B cell (primary cell): ENCODE measurements at regions not wholly inside any gene's neighbourhood (a gene's known extent, or its start where the extent isn't known, plus 50 kb on each side); places are given as distances from the start of the nearest gene placed in this dataset.

Experiments used
- ATAC-seq: fragments of 200-7000 bp; cut with Tn5 transposase; one replicate; pipeline ENCODE4 v1.10.0; 2021; ENCODE audit warnings: low read depth, mild to moderate bottlenecking, moderate number of reproducible peaks, moderate library complexity
- CTCF ChIA-PET: fragments of 350-600 bp; sonication (Branson Sonifier 250); formaldehyde crosslinking; loops from one replicate; lab custom pipeline; 2021; ENCODE audit warnings: antibody characterized with exemption, inconsistent platforms; lab: Charles Lee
- POLR2A ChIA-PET: fragments of 350-600 bp; sonication (Branson Sonifier 250); formaldehyde crosslinking; loops from one replicate; lab custom pipeline; 2021; ENCODE audit warnings: antibody characterized with exemption; lab: Charles Lee
- DNase-seq: peaks from one replicate; pipeline ENCODE4 v3.0.0; 2013
- H2AFZ ChIP-seq: 2 replicates; pipeline ENCODE4 v1.6.1; 2012; ENCODE audit warnings: mild to moderate bottlenecking, low read depth, low read length; ENCODE audit not compliant: insufficient read depth, poor library complexity, severe bottlenecking
- H3K27ac ChIP-seq, 2 donors: 1 replicate in 1 of 2; 2 replicates in 1 of 2; pipeline ENCODE4 v1.5.1; 2012 to 2013; ENCODE audit warnings: low read length in 2 of 2, mild to moderate bottlenecking in 2 of 2, moderate library complexity in 1 of 2
- H3K27me3 ChIP-seq, 4 experiments: fragments of 200-600 bp in 1 of 4; sonication (generic) in 1 of 4; replicated peaks in 1 of 4; 1 replicate in 2 of 4; 2 replicates in 2 of 4; pipeline versions ENCODE4 v1.6.1 to v1.7.0; 2013 to 2016; ENCODE audit warnings: low read length in 3 of 4, mild to moderate bottlenecking in 2 of 4, mixed read lengths in 1 of 4, moderate library complexity in 1 of 4; ENCODE audit not compliant: insufficient read depth in 4 of 4, control insufficient read depth in 3 of 4; ENCODE audit errors: control extremely low read depth in 1 of 4
- H3K36me3 ChIP-seq, 2 experiments: replicated peaks in 1 of 2; 1 replicate in 1 of 2; 2 replicates in 1 of 2; pipeline versions ENCODE4 v1.6.1 to v1.7.1; 2013; ENCODE audit warnings: low read length in 1 of 2; ENCODE audit not compliant: insufficient read depth in 2 of 2, control insufficient read depth in 1 of 2; ENCODE audit errors: control extremely low read depth in 1 of 2, extremely low read depth in 1 of 2
- H3K4me1 ChIP-seq, 2 donors: fragments of 200-600 bp in 1 of 2; sonication (generic) in 1 of 2; 1 replicate in 1 of 2; 2 replicates in 1 of 2; pipeline versions ENCODE4 v1.5.1 to v1.6.1; 2013 to 2017; ENCODE audit warnings: low read length in 2 of 2; ENCODE audit not compliant: control insufficient read depth in 2 of 2, insufficient read depth in 2 of 2
- H3K4me2 ChIP-seq: replicated peaks from 2 replicates; pipeline ENCODE3; 2012; ENCODE audit warnings: mild to moderate bottlenecking, low read depth, low read length; ENCODE audit not compliant: poor library complexity, severe bottlenecking
- H3K4me3 ChIP-seq, 5 experiments: fragments of 200-600 bp in 1 of 5; sonication (generic) in 1 of 5; 1 replicate in 3 of 5; 2 replicates in 2 of 5; pipeline versions ENCODE4 v1.5.1 to v1.7.0; 2011 to 2016; ENCODE audit warnings: low read length in 4 of 5, mild to moderate bottlenecking in 4 of 5, low read depth in 2 of 5, control low read depth in 1 of 5, moderate library complexity in 1 of 5; ENCODE audit not compliant: insufficient read depth in 1 of 5; ENCODE audit errors: control extremely low read depth in 1 of 5, extremely low read depth in 1 of 5
- H3K79me2 ChIP-seq: fragments of 200-600 bp; sonication (generic); one replicate; pipeline ENCODE4 v1.6.0; 2016; ENCODE audit warnings: low read length; ENCODE audit not compliant: control insufficient read depth, insufficient read depth
- H3K9ac ChIP-seq: fragments of 200-600 bp; sonication (generic); 2 replicates; pipeline ENCODE4 v1.6.1; 2017; ENCODE audit warnings: mild to moderate bottlenecking, low read length, moderate library complexity
- H3K9me3 ChIP-seq, 3 donors: one replicate each; pipeline versions ENCODE4 v1.6.1 to v1.7.1; 2013; ENCODE audit warnings: low read length in 2 of 3; ENCODE audit not compliant: control insufficient read depth in 2 of 3, insufficient read depth in 1 of 3; ENCODE audit errors: control extremely low read depth in 1 of 3
- H4K20me1 ChIP-seq: 2 replicates; pipeline ENCODE4 v1.6.0; 2012; ENCODE audit warnings: mild to moderate bottlenecking, low read length; ENCODE audit not compliant: insufficient read depth, control insufficient read depth, poor library complexity, severe bottlenecking
- H3K27ac Mint-ChIP-seq: one replicate; pipeline ENCODE4 v1.8.0; 2021; ENCODE audit warnings: mixed read lengths
- H3K27me3 Mint-ChIP-seq: one replicate; pipeline ENCODE4 v1.8.0; 2021; ENCODE audit warnings: mixed read lengths
- H3K4me1 Mint-ChIP-seq: one replicate; pipeline ENCODE4 v1.8.0; 2021; ENCODE audit warnings: mixed read lengths
- H3K4me3 Mint-ChIP-seq: one replicate; pipeline ENCODE4 v1.8.0; 2021; ENCODE audit warnings: mixed read lengths
- H3K9me3 Mint-ChIP-seq: one replicate; pipeline ENCODE4 v1.8.0; 2022; ENCODE audit warnings: mixed read lengths; ENCODE audit not compliant: insufficient read depth
- EZH2 ChIP-seq: IDR thresholded peaks from 2 replicates; pipeline ENCODE4 v1.6.1; 2012; ENCODE audit warnings: borderline replicate concordance, low read depth, mild to moderate bottlenecking, moderate library complexity, low read length; ENCODE audit not compliant: insufficient read depth, poor library complexity, severe bottlenecking
- WGBS: methylation state at CpG from one replicate; pipeline ENCODE4 v1.1.5; 2013; ENCODE audit warnings: missing lambda C conversion rate; ENCODE audit not compliant: insufficient coverage; 5-methylcytosine and 5-hydroxymethylcytosine counted together
- intact Hi-C: fragments of 100-400 bp; cut with micrococcal nuclease; formaldehyde crosslinking; loops from one replicate; pipeline ENCODE4 v1.10.0; 2022
- TF ChIP-seq, protein P1 (sequence below): fragments of 200-600 bp; IDR thresholded peaks from one replicate; pipeline ENCODE4 v1.8.0; 2022; ENCODE audit warnings: antibody characterized with exemption, mild to moderate bottlenecking

DNA sequence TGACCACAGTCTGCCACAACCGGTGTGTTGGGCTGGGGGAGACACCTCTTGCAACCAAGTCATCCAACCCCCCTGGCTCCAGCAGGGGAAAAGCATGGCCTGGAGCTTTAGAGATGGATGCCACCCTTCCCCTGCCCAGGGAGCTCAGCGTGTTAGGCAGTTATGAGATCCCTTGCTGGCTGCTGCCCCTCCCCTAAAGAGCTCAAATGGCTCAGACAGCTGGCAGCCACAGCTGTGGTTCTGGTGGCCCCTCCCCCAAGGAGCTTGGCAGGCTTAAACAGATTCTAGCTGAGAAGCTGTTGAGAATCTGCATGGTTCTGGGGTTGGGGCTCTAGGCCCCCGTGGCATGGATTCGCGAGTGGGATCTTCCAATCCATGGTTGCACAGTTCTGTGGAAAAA, 64.7 kb downstream of the TEX51 start:
- H4K20me1 ChIP-seq, result no peaks in the 10 kb centered on the region
- peaks cover 0 to 6% (median 0%) of the 10 kb centered on the region in 4 experiments for H3K27me3 ChIP-seq
- no peaks in the 10 kb centered on the region for H3K4me1 Mint-ChIP-seq
- POLR2A ChIA-PET, result no interaction called here
- TF ChIP-seq, protein P1, sequence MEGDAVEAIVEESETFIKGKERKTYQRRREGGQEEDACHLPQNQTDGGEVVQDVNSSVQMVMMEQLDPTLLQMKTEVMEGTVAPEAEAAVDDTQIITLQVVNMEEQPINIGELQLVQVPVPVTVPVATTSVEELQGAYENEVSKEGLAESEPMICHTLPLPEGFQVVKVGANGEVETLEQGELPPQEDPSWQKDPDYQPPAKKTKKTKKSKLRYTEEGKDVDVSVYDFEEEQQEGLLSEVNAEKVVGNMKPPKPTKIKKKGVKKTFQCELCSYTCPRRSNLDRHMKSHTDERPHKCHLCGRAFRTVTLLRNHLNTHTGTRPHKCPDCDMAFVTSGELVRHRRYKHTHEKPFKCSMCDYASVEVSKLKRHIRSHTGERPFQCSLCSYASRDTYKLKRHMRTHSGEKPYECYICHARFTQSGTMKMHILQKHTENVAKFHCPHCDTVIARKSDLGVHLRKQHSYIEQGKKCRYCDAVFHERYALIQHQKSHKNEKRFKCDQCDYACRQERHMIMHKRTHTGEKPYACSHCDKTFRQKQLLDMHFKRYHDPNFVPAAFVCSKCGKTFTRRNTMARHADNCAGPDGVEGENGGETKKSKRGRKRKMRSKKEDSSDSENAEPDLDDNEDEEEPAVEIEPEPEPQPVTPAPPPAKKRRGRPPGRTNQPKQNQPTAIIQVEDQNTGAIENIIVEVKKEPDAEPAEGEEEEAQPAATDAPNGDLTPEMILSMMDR, result no peak
- TF ChIP-seq EZH2, result no peak
- DNase-seq, result no peak
- H3K27ac ChIP-seq, result no peak overlapping the region
- H3K4me3 Mint-ChIP-seq, result no peak overlapping the region
- H3K4me2 ChIP-seq, result no peak overlapping the region
- 83% methylated on average over 4 of the region's 5 CpGs for WGBS
- H3K9me3 ChIP-seq, result peaks cover 0 to 5% (median 0%) of the 10 kb centered on the region in 3 donors
- no peaks in the 10 kb centered on the region for H3K79me2 ChIP-seq
- H3K4me3 ChIP-seq, result no peak overlapping the region
- peaks cover 49% of the 10 kb centered on the region for H3K27me3 Mint-ChIP-seq
- H3K36me3 ChIP-seq, result no peaks in the 10 kb centered on the region
- CTCF ChIA-PET, result no interaction called here
- no peak overlapping the region for H2AFZ ChIP-seq
- ATAC-seq, result no peak
- H3K9me3 Mint-ChIP-seq, result peaks cover 6% of the 10 kb centered on the region
- no peaks in the 10 kb centered on the region for H3K4me1 ChIP-seq
- intact Hi-C loops, result no loop called here
- no peak overlapping the region for H3K27ac Mint-ChIP-seq
- no peak overlapping the region for H3K9ac ChIP-seq

DNA sequence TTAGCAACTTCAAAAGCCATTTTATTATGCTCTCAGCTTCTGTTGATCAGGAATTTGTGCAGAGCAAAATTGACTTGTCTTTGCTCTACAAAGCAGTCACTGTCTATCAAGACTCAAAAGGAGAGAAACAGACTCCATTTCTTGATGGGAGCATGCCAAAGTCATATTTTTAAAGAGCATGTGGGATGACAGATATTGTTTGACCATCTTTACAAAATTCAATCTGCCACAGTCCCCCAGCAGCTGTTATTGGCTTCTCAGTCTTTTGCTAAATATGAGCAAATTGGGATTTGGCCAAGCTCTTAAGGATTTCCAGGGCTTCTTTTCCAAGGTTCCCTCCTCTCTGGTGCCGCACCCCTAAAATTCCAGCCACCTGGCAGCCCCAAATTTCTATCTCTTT, 67.9 kb downstream of the TEX51 start:
- CTCF ChIA-PET, result no interaction called here
- Histone ChIP-seq H3K79me2 (no peaks in the 10 kb centered on the region), H3K9ac (no peak overlapping the region), H3K4me1 (peaks cover under 1 to 4% of the 10 kb centered on the region in 2 donors), H3K27me3 (peaks cover 0 to 24% (median 9%) of the 10 kb centered on the region in 4 experiments), H3K27ac (no peak overlapping the region), H3K4me2 (no peak overlapping the region), H2AFZ (no peak overlapping the region), H3K36me3 (no peaks in the 10 kb centered on the region), H3K4me3 (no peak overlapping the region), H4K20me1 (no peaks in the 10 kb centered on the region), H3K9me3 (peaks cover 0 to 10% (median 0%) of the 10 kb centered on the region in 3 donors)
- 91% methylated on average over 1 of the region's 1 CpG for WGBS
- H3K4me3 Mint-ChIP-seq, result no peak overlapping the region
- H3K4me1 Mint-ChIP-seq, result no peaks in the 10 kb centered on the region
- TF ChIP-seq EZH2, result no peak
- TF ChIP-seq, protein P1, result no peak
- H3K27ac Mint-ChIP-seq, result no peak overlapping the region
- peaks cover 53% of the 10 kb centered on the region for H3K27me3 Mint-ChIP-seq
- intact Hi-C loops, result no loop called here
- POLR2A ChIA-PET, result no interaction called here
- ATAC-seq (no peak), DNase-seq (no peak)
- H3K9me3 Mint-ChIP-seq, result peaks cover 3% of the 10 kb centered on the region
